HCT116 (cell line): ENCODE measurements at regions not wholly inside any gene's neighbourhood (a gene's known extent, or its start where the extent isn't known, plus 50 kb on each side); places are given as distances from the start of the nearest gene placed in this dataset.

Experiments used
- ATAC-seq: fragments of 200-7000 bp; cut with Tn5 transposase; 2 replicates; pipeline ENCODE4 v1.9.1; 2020; ENCODE audit warnings: mild to moderate bottlenecking, moderate library complexity
- BruUV-seq: library from RNA; stranded (reverse); fragments of 400-500 nt; replicated peaks from 2 replicates; lab custom pipeline; 2021; lab: Mats Ljungman, UMichigan
- CTCF ChIA-PET: fragments of 300-600 bp; sonication (Branson Sonifier 250); formaldehyde crosslinking; loops from one replicate; lab custom pipeline; 2021; ENCODE audit warnings: antibody characterized with exemption; lab: Charles Lee
- POLR2A ChIA-PET: fragments of 300-600, 350-600 bp; sonication (Branson Sonifier 250); formaldehyde crosslinking; loops from one replicate; lab custom pipeline; 2021; ENCODE audit warnings: antibody characterized with exemption; lab: Charles Lee
- RAD21 ChIA-PET, 2 experiments: fragments of 300-600 bp; sonication (Branson Sonifier 250); formaldehyde crosslinking; loops; one replicate each; lab custom pipeline; 2023; ENCODE audit warnings: low total read pairs in 2 of 2; ENCODE audit not compliant: uncharacterized antibody in 2 of 2, unreplicated experiment in 2 of 2, low non-redundant PET in 1 of 2; lab: Charles Lee
- DNase-seq: peaks from one replicate; pipeline ENCODE4 v3.0.0-alpha.2; 2010; ENCODE audit warnings: low read depth, low spot score
- H2AFZ ChIP-seq: fragments of 200-600 bp; shearing (Covaris generic), sonication (generic); 2 replicates; pipeline ENCODE4 v1.6.1; 2017; ENCODE audit warnings: low read depth, mixed run types, mixed read lengths, antibody characterized with exemption, low read length; ENCODE audit not compliant: poor library complexity, severe bottlenecking
- H3K27ac ChIP-seq: 2 replicates; pipeline ENCODE4 v1.5.1; 2012; ENCODE audit warnings: low read depth, low read length
- H3K27me3 ChIP-seq: fragments of 200-600 bp; sonication (generic); 2 replicates; pipeline ENCODE4 v1.6.1; 2016; ENCODE audit warnings: mixed run types, low read length, mixed read lengths; ENCODE audit not compliant: insufficient read depth
- H3K36me3 ChIP-seq, 2 experiments: fragments of 200-500 bp in 1 of 2; fragments of 200-600 bp in 1 of 2; sonication (Bioruptor generic) in 1 of 2; sonication (generic) in 1 of 2; 2 replicates each; pipeline versions ENCODE4 v1.5.1 to v1.6.1; 2014 to 2016; ENCODE audit warnings: low read length in 2 of 2, inconsistent platforms in 1 of 2, mixed read lengths in 1 of 2, mixed run types in 1 of 2; ENCODE audit not compliant: insufficient read depth in 2 of 2, control insufficient read depth in 1 of 2
- H3K4me1 ChIP-seq, 2 experiments: fragments of 200-600 bp in 1 of 2; sonication (generic) in 1 of 2; 2 replicates each; pipeline versions ENCODE4 v1.5.1 to v1.6.1; 2012 to 2017; ENCODE audit warnings: low read length in 2 of 2, inconsistent platforms in 1 of 2, mild to moderate bottlenecking in 1 of 2, mixed read lengths in 1 of 2, mixed run types in 1 of 2, moderate library complexity in 1 of 2; ENCODE audit not compliant: insufficient read depth in 2 of 2, control insufficient read depth in 1 of 2
- H3K4me2 ChIP-seq: fragments of 200-600 bp; sonication (generic); 2 replicates; pipeline ENCODE4 v1.6.1; 2017; ENCODE audit warnings: mixed run types, low read length, mixed read lengths
- H3K4me3 ChIP-seq, 2 experiments: fragments of 200-600 bp in 1 of 2; sonication (generic) in 1 of 2; replicated peaks in 1 of 2; 2 replicates each; pipeline ENCODE4 v1.5.1; 2011 to 2016; ENCODE audit warnings: low read length in 2 of 2, control low read depth in 1 of 2, low read depth in 1 of 2, mild to moderate bottlenecking in 1 of 2, mixed read lengths in 1 of 2, mixed run types in 1 of 2
- H3K79me2 ChIP-seq: fragments of 200-600 bp; sonication (generic); 2 replicates; pipeline ENCODE4 v1.6.1; 2017; ENCODE audit warnings: mild to moderate bottlenecking, mixed run types, low read length, moderate library complexity, mixed read lengths; ENCODE audit not compliant: insufficient read depth
- H3K9ac ChIP-seq: fragments of 200-600 bp; sonication (generic); 2 replicates; pipeline ENCODE4 v1.6.1; 2016; ENCODE audit warnings: low read length, mixed read lengths
- H3K9me2 ChIP-seq: fragments of 200-600 bp; sonication (generic), shearing (Covaris generic); 2 replicates; pipeline ENCODE4 v1.6.1; 2017; ENCODE audit warnings: mixed run types, mild to moderate bottlenecking, moderate library complexity; ENCODE audit not compliant: insufficient read depth
- H3K9me3 ChIP-seq, 2 experiments: fragments of 200-500 bp in 1 of 2; fragments of 200-600 bp in 1 of 2; sonication (Bioruptor generic) in 1 of 2; sonication (generic) in 1 of 2; 2 replicates each; pipeline ENCODE4 v1.6.1; 2014 to 2017; ENCODE audit warnings: low read length in 2 of 2, mixed read lengths in 2 of 2, inconsistent platforms in 1 of 2, low read depth in 1 of 2, mild to moderate bottlenecking in 1 of 2, mixed run types in 1 of 2, moderate library complexity in 1 of 2; ENCODE audit not compliant: control insufficient read depth in 1 of 2, insufficient read depth in 1 of 2
- H4K20me1 ChIP-seq: fragments of 200-600 bp; sonication (generic), shearing (Covaris generic); 2 replicates; pipeline ENCODE4 v1.6.1; 2017; ENCODE audit warnings: mixed run types, mild to moderate bottlenecking, moderate library complexity; ENCODE audit not compliant: insufficient read depth
- EZH2phosphoT487 ChIP-seq: fragments of 200-600 bp; IDR thresholded peaks from 2 replicates; pipeline ENCODE4 v1.6.1; 2018; ENCODE audit warnings: antibody characterized with exemption, borderline replicate concordance
- FOSL1 ChIP-seq: IDR thresholded peaks from 2 replicates; pipeline ENCODE4 v1.6.1; 2012; ENCODE audit warnings: low read depth
- MAX ChIP-seq: IDR thresholded peaks from 2 replicates; pipeline ENCODE4 v1.6.1; 2012
- POLR2A ChIP-seq: IDR thresholded peaks from 2 replicates; pipeline ENCODE4 v1.7.0; 2011; ENCODE audit warnings: borderline replicate concordance; ENCODE audit not compliant: insufficient read depth, insufficient read length; ENCODE audit errors: extremely low read depth
- POLR2AphosphoS5 ChIP-seq: IDR thresholded peaks from 2 replicates; pipeline ENCODE4 v1.6.1; 2011; ENCODE audit warnings: mild to moderate bottlenecking, low read depth, low read length, moderate library complexity
- SP1 ChIP-seq: IDR thresholded peaks from 2 replicates; pipeline ENCODE4 v1.6.1; 2012; ENCODE audit warnings: low read depth
- TCF7L2 ChIP-seq: IDR thresholded peaks from 2 replicates; pipeline ENCODE4 v1.7.0; 2011; ENCODE audit warnings: borderline replicate concordance, inconsistent platforms; ENCODE audit not compliant: insufficient read depth, insufficient read length; ENCODE audit errors: extremely low read depth
- ZBTB33 ChIP-seq: IDR thresholded peaks from 2 replicates; pipeline ENCODE4 v1.6.1; 2011; ENCODE audit warnings: mild to moderate bottlenecking, low read length, moderate library complexity; ENCODE audit not compliant: insufficient replicate concordance; ENCODE audit errors: extremely low read depth
- ZFX ChIP-seq: fragments of 450-650 bp; IDR thresholded peaks from 2 replicates; pipeline ENCODE4 v1.6.1; 2017
- intact Hi-C: fragments of 100-400 bp; cut with micrococcal nuclease; formaldehyde crosslinking; loops from 2 replicates; pipeline ENCODE4 v1.10.0; 2022
- TF ChIP-seq, protein P1 (sequence below): IDR thresholded peaks from 2 replicates; pipeline ENCODE4 v1.6.1; 2012

DNA sequence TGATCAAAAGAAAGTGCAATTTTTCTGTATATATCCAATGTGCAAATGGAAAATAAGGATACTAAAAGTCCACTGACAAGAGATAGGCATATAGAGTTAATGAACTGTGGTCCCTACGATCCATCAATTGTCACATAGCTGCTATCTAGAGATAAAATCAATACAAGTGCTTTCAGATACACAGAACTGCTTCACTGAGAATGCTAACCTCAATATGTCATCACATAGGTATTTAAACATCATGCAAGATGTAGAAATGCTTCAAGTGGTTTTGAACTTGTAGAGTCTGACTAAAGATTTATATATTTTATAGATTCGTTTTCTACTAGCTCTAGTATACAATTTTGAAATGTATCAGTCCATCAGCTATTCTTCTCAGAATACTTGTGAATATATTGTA lies 1604.7 kb downstream of the PLA2G4A start:
- RAD21 ChIA-PET = no interaction called here
- no peaks in the 10 kb centered on the region for H3K4me1 ChIP-seq
- H3K9me3 ChIP-seq = no peaks in the 10 kb centered on the region
- ATAC-seq (no peak), DNase-seq (no peak)
- no peaks in the 10 kb centered on the region for H4K20me1 ChIP-seq
- no TSS peak for BruUV-seq
- no peak overlapping the region for H3K4me2 ChIP-seq
- H3K79me2 ChIP-seq = no peaks in the 10 kb centered on the region
- H3K9ac ChIP-seq = no peak overlapping the region
- no peaks in the 10 kb centered on the region for H3K9me2 ChIP-seq
- no peaks in the 10 kb centered on the region for H3K36me3 ChIP-seq
- no peak overlapping the region for H3K27ac ChIP-seq
- no peak overlapping the region for H3K4me3 ChIP-seq
- POLR2A ChIA-PET = no interaction called here
- CTCF ChIA-PET = interaction anchor here (0.7 kb wide), 1 partner anchor 349 kb away, joined by 3 read pairs; no protein-coding TSS in a partner anchor
- H3K27me3 ChIP-seq = no peaks in the 10 kb centered on the region
- intact Hi-C loops = no loop called here
- no peak for TF ChIP-seq TCF7L2
- no peak for TF ChIP-seq FOSL1
- TF ChIP-seq MAX = no peak
- no peak for TF ChIP-seq SP1
- TF ChIP-seq, protein P1, sequence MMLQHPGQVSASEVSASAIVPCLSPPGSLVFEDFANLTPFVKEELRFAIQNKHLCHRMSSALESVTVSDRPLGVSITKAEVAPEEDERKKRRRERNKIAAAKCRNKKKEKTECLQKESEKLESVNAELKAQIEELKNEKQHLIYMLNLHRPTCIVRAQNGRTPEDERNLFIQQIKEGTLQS = no peak
- TF ChIP-seq ZBTB33 = no peak
- TF ChIP-seq EZH2phosphoT487 = no peak
- H2AFZ ChIP-seq = no peak overlapping the region

DNA sequence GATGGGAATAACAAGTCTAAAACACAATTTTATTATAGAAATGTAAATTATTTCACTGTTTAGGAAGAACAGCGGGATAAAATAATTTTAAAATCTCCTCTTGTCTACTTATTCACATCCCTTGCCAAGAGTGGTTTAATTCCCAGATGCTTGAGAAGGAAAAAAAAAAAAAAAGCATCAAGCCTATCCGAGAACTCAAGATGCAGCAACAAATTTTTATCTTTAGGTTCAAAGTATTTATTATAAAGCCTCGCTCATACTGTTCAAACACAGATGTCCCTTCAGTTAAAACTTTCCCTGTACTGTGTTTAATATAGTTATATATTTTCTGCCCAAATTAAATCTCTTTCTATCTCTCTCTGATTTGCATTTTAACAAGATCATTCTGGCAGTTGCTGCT lies 1615.8 kb downstream of the PLA2G4A start:
- POLR2A ChIA-PET = no interaction called here
- RAD21 ChIA-PET = no interaction called here

More for the DNA sequence above, 1615.8 kb downstream of the PLA2G4A start:
- Histone ChIP-seq H3K79me2 (no peaks in the 10 kb centered on the region), H3K27ac (no peak overlapping the region), H2AFZ (no peak overlapping the region), H3K36me3 (no peaks in the 10 kb centered on the region), H4K20me1 (no peaks in the 10 kb centered on the region), H3K27me3 (no peaks in the 10 kb centered on the region), H3K9ac (no peak overlapping the region), H3K9me3 (no peaks in the 10 kb centered on the region), H3K4me3 (no peak overlapping the region), H3K9me2 (peaks cover 3% of the 10 kb centered on the region; the same call in 1 of the 2 replicates), H3K4me1 (no peaks in the 10 kb centered on the region), H3K4me2 (no peak overlapping the region)
- CTCF ChIA-PET = no interaction called here
- DNase-seq (no peak), ATAC-seq (no peak)
- BruUV-seq = no TSS peak
- TF ChIP-seq ZFX (no peak), SP1 (no peak), FOSL1 (no peak), POLR2AphosphoS5 (no peak), POLR2A (no peak)
- TF ChIP-seq, protein P1 = no peak
- intact Hi-C loops = no loop called here
